DND-41 (cell line): ENCODE measurements at regions not wholly inside any gene's neighbourhood (a gene's known extent, or its start where the extent isn't known, plus 50 kb on each side); places are given as distances from the start of the nearest gene placed in this dataset.

ENCODE experiments used
- ATAC-seq: fragments of 200-7000 bp; cut with Tn5 transposase; 3 replicates; pipeline ENCODE4 v1.9.1; 2021; ENCODE audit warnings: low read depth; ENCODE audit not compliant: insufficient read depth
- DNase-seq: peaks from one replicate; pipeline ENCODE4 v3.0.0-alpha.2; 2020
- H2AFZ ChIP-seq: 2 replicates; pipeline ENCODE4 v1.6.0; 2012; ENCODE audit warnings: low read depth, low read length
- H3K27ac ChIP-seq: 2 replicates; pipeline ENCODE4 v1.5.1; 2012; ENCODE audit warnings: low read length, inconsistent platforms
- H3K27me3 ChIP-seq: fragments of 200-600 bp; sonication (generic); 2 replicates; pipeline ENCODE4 v1.6.0; 2012; ENCODE audit warnings: low read length, mild to moderate bottlenecking, inconsistent platforms; ENCODE audit not compliant: insufficient read depth, poor library complexity
- H3K36me3 ChIP-seq: 2 replicates; pipeline ENCODE4 v1.5.1; 2012; ENCODE audit warnings: low read length, inconsistent platforms; ENCODE audit not compliant: insufficient read depth
- H3K4me1 ChIP-seq: 2 replicates; pipeline ENCODE4 v1.5.1; 2012; ENCODE audit warnings: mild to moderate bottlenecking, low read length; ENCODE audit not compliant: insufficient read depth
- H3K4me2 ChIP-seq: 2 replicates; pipeline ENCODE4 v1.6.0; 2012; ENCODE audit warnings: mild to moderate bottlenecking, moderate library complexity, low read length, inconsistent platforms; ENCODE audit not compliant: insufficient read depth
- H3K4me3 ChIP-seq, 2 experiments: fragments of 200-600 bp in 1 of 2; shearing (Covaris generic) in 1 of 2; 2 replicates each; pipeline ENCODE4 v1.5.1; 2012 to 2016; ENCODE audit warnings: inconsistent platforms in 2 of 2, low read length in 2 of 2, mild to moderate bottlenecking in 2 of 2, low read depth in 1 of 2, moderate library complexity in 1 of 2
- H3K79me2 ChIP-seq: 2 replicates; pipeline ENCODE4 v1.6.0; 2012; ENCODE audit warnings: low read length, inconsistent platforms; ENCODE audit not compliant: insufficient read depth
- H3K9ac ChIP-seq: 2 replicates; pipeline ENCODE4 v1.6.0; 2012; ENCODE audit warnings: low read depth, mild to moderate bottlenecking, inconsistent platforms, low read length, moderate library complexity
- H3K9me3 ChIP-seq: 2 replicates; pipeline ENCODE4 v1.5.1; 2012; ENCODE audit warnings: low read length, moderate library complexity, mild to moderate bottlenecking, inconsistent platforms; ENCODE audit not compliant: insufficient read depth, severe bottlenecking
- H4K20me1 ChIP-seq: 2 replicates; pipeline ENCODE4 v1.6.0; 2012; ENCODE audit warnings: low read length; ENCODE audit not compliant: insufficient read depth
- CTCF ChIP-seq: IDR thresholded peaks from 2 replicates; pipeline ENCODE4 v1.5.1; 2012; ENCODE audit warnings: borderline replicate concordance, low read length, moderate library complexity, mild to moderate bottlenecking; ENCODE audit not compliant: poor library complexity, severe bottlenecking; ENCODE audit errors: extremely low read depth
- EZH2 ChIP-seq: IDR thresholded peaks from 3 replicates; pipeline ENCODE4 v1.6.1; 2012; ENCODE audit warnings: borderline replicate concordance, low read depth, mild to moderate bottlenecking, moderate library complexity, low read length, inconsistent platforms; ENCODE audit not compliant: severe bottlenecking

- H3K4me2 ChIP-seq: no peak overlapping the region
- H2AFZ ChIP-seq: no peak overlapping the region
- no peak overlapping the region for H3K27ac ChIP-seq
- H3K4me3 ChIP-seq: no peak overlapping the region
- no peaks in the 10 kb centered on the region for H3K9me3 ChIP-seq
- H3K9ac ChIP-seq: no peak overlapping the region
- no peaks in the 10 kb centered on the region for H3K36me3 ChIP-seq
- DNase-seq (no peak), ATAC-seq (no peak)
- H3K4me1 ChIP-seq: no peaks in the 10 kb centered on the region
- TF ChIP-seq EZH2 (no peak), CTCF (no peak)
- no peaks in the 10 kb centered on the region for H3K79me2 ChIP-seq
- H4K20me1 ChIP-seq: no peaks in the 10 kb centered on the region
- H3K27me3 ChIP-seq: peaks cover 18% of the 10 kb centered on the region
These were observed 160.0 kb downstream of the SOD2 start for GRCh38 chr6:159533016-159533415.

GRCh38 chr6:159532155-159532554 is 160.9 kb downstream of the SOD2 start:
- H3K27ac ChIP-seq: no peak overlapping the region
- H3K4me2 ChIP-seq: no peak overlapping the region
- no peaks in the 10 kb centered on the region for H3K36me3 ChIP-seq
- DNase-seq (no peak), ATAC-seq (no peak)
- H3K4me1 ChIP-seq: no peaks in the 10 kb centered on the region
- no peaks in the 10 kb centered on the region for H3K9me3 ChIP-seq
- peaks cover 18% of the 10 kb centered on the region for H3K27me3 ChIP-seq
- no peaks in the 10 kb centered on the region for H3K79me2 ChIP-seq
- H2AFZ ChIP-seq: no peak overlapping the region
- TF ChIP-seq EZH2: no peak
- TF ChIP-seq CTCF: no peak
- no peak overlapping the region for H3K4me3 ChIP-seq
- H4K20me1 ChIP-seq: no peaks in the 10 kb centered on the region
- no peak overlapping the region for H3K9ac ChIP-seq

GRCh38 chr6:159529934-159530333 is 163.1 kb downstream of the SOD2 start:
- H3K4me2 ChIP-seq: no peak overlapping the region
- H3K4me1 ChIP-seq: no peaks in the 10 kb centered on the region
- H3K79me2 ChIP-seq: no peaks in the 10 kb centered on the region
- TF ChIP-seq EZH2 (no peak), CTCF (no peak)
- no peaks in the 10 kb centered on the region for H4K20me1 ChIP-seq
- no peak overlapping the region for H3K27ac ChIP-seq
- no peaks in the 10 kb centered on the region for H3K36me3 ChIP-seq
- no peak overlapping the region for H3K4me3 ChIP-seq
- H3K9ac ChIP-seq: no peak overlapping the region
- no peak for ATAC-seq
- H3K27me3 ChIP-seq: peaks cover 13% of the 10 kb centered on the region
- H2AFZ ChIP-seq: no peak overlapping the region
- H3K9me3 ChIP-seq: no peaks in the 10 kb centered on the region
- no peak for DNase-seq

- ATAC-seq (no peak), DNase-seq (no peak)
- Histone ChIP-seq H3K27me3 (no peaks in the 10 kb centered on the region), H3K4me2 (no peak overlapping the region), H3K9me3 (no peaks in the 10 kb centered on the region), H3K27ac (no peak overlapping the region), H3K9ac (no peak overlapping the region), H3K4me1 (no peaks in the 10 kb centered on the region), H2AFZ (no peak overlapping the region), H4K20me1 (no peaks in the 10 kb centered on the region), H3K4me3 (no peak overlapping the region), H3K79me2 (no peaks in the 10 kb centered on the region), H3K36me3 (no peaks in the 10 kb centered on the region)
- TF ChIP-seq CTCF (peak; percentile 10), EZH2 (no peak)
These were observed 165.7 kb downstream of the SOD2 start for GRCh38 chr6:159527351-159527750.
